GM10248 (cell line): ENCODE measurements at regions not wholly inside any gene's neighbourhood (a gene's known extent, or its start where the extent isn't known, plus 50 kb on each side); places are given as distances from the start of the nearest gene placed in this dataset.

Source experiments
- CTCF ChIA-PET: fragments of 300-600 bp; sonication (Branson Sonifier 250); formaldehyde crosslinking; extraction: SDS; loops from one replicate; lab custom pipeline; 2021; ENCODE audit warnings: antibody characterized with exemption; lab: Yijun Ruan, JAX
- POLR2A ChIA-PET: fragments of 350-650 bp; sonication (Branson Sonifier 250); formaldehyde crosslinking; extraction: SDS; loops from one replicate; lab custom pipeline; 2020; ENCODE audit warnings: antibody characterized with exemption; lab: Yijun Ruan, JAX
- DNase-seq: peaks from one replicate; pipeline ENCODE4 v3.0.0; 2012; ENCODE audit errors: extremely low spot score
- CTCF ChIP-seq: IDR thresholded peaks from 2 replicates; pipeline ENCODE4 v1.5.1; 2012; ENCODE audit warnings: mild to moderate bottlenecking, low read depth; ENCODE audit errors: extremely low read depth, missing control alignments, control extremely low read depth

GRCh38 chr6:14589175-14589574 is 471.6 kb downstream of the CD83 start:
- no peak for TF ChIP-seq CTCF
- no peak for DNase-seq
- ChIA-PET POLR2A (no interaction called here), CTCF (interaction anchor here (1.2 to 1.7 kb wide), 2 partner anchors 15 to 26 kb away, joined by 3 to 7 read pairs; no protein-coding TSS in a partner anchor)

GRCh38 chr6:14590586-14590985 is 473.0 kb downstream of the CD83 start:
- DNase-seq = no peak
- CTCF ChIA-PET = no interaction called here
- TF ChIP-seq CTCF = no peak
- POLR2A ChIA-PET = no interaction called here

GRCh38 chr6:14591998-14592397 is 474.4 kb downstream of the CD83 start:
- DNase-seq = no peak
- TF ChIP-seq CTCF = no peak
- CTCF ChIA-PET = no interaction called here
- POLR2A ChIA-PET = no interaction called here

- ChIA-PET CTCF (no interaction called here), POLR2A (no interaction called here)
- no peak for TF ChIP-seq CTCF
- no peak for DNase-seq
Observed at GRCh38 chr6:14593286-14593685, 475.7 kb downstream of the CD83 start.

GRCh38 chr6:14595751-14596150 is 478.2 kb downstream of the CD83 start:
- ChIA-PET POLR2A (no interaction called here), CTCF (no interaction called here)
- no peak for TF ChIP-seq CTCF
- DNase-seq = no peak

- no peak for DNase-seq
- CTCF ChIA-PET = no interaction called here
- POLR2A ChIA-PET = no interaction called here
- TF ChIP-seq CTCF = no peak
Observed at GRCh38 chr6:14596410-14596809, 478.8 kb downstream of the CD83 start.

- CTCF ChIA-PET = no interaction called here
- no peak for TF ChIP-seq CTCF
- POLR2A ChIA-PET = no interaction called here
- no peak for DNase-seq
Observed at GRCh38 chr6:14597090-14597489, 479.5 kb downstream of the CD83 start.
